GM12892 (cell line): ENCODE measurements at regions not wholly inside any gene's neighbourhood (a gene's known extent, or its start where the extent isn't known, plus 50 kb on each side); places are given as distances from the start of the nearest gene placed in this dataset.

Source experiments
- DNase-seq: peaks from one replicate; pipeline ENCODE4 v3.0.0; 2011; ENCODE audit not compliant: insufficient read length
- FAIRE-seq: peaks from 2 replicates; lab custom pipeline; 2011; peaks lifted over from hg19 to GRCh38; lab: Jason Lieb, UNC
- POLR2A ChIP-seq: IDR thresholded peaks from 2 replicates; pipeline ENCODE4 v1.6.1; 2011; ENCODE audit warnings: low read depth, low read length, control low read depth
- POLR2AphosphoS5 ChIP-seq: IDR thresholded peaks from 2 replicates; pipeline ENCODE4 v1.6.1; 2011; ENCODE audit warnings: low read depth, low read length, control low read depth
- TAF1 ChIP-seq: IDR thresholded peaks from 2 replicates; pipeline ENCODE4 v1.6.1; 2011; ENCODE audit warnings: low read depth, mild to moderate bottlenecking, control low read depth, low read length, borderline replicate concordance

DNA sequence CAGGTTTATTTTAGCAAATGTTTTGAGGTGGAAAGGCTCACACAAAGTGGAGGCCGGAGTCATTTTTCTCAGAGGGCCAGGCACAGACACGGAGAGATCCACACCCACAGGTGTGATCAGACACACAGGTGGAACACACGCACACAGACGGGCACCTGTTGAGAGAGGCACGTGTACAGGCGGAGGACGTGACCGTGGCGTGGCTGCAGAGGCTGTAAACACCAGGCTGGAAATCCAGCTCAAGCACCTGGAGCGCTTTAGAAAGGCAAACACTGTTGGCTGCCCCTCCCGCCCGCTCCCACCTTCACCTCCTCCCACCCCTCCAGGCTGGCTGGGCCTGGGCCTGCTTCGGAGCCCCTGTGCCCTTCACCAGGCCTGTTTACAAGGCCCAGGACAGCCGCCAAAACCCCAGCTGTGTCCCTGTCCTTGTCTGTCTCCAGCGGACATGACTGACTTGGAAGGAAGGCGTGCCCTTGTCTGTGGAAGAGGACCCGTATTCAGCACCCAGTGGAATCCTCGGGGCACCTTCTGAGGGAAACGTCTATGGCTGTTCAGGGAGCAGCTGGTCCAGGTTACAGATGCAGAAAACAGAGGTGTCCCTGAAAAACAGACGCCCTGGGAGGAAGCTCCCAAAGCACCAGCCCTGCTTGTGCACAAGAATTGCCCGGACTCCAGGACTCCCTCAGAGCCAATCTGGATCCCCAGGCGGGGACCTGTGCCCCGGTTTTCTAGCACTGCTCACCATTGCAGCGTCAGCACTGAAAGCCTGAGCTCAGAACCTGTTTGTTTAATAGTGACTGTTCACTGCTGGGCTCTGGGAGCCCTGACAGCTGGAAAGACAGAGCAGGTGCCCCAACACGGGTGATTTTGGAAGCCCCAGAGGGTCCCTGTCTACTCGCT is 134.3 kb upstream of the HAAO start:
- no peak for DNase-seq
- TF ChIP-seq POLR2A (no peak), POLR2AphosphoS5 (no peak), TAF1 (no peak)
- no peak for FAIRE-seq

- FAIRE-seq, result no peak
- no peak for DNase-seq
- TF ChIP-seq TAF1 (no peak), POLR2AphosphoS5 (no peak), POLR2A (no peak)
Observed at GRCh38 chr2:42925742-42926433, 133.5 kb upstream of the HAAO start.

DNA sequence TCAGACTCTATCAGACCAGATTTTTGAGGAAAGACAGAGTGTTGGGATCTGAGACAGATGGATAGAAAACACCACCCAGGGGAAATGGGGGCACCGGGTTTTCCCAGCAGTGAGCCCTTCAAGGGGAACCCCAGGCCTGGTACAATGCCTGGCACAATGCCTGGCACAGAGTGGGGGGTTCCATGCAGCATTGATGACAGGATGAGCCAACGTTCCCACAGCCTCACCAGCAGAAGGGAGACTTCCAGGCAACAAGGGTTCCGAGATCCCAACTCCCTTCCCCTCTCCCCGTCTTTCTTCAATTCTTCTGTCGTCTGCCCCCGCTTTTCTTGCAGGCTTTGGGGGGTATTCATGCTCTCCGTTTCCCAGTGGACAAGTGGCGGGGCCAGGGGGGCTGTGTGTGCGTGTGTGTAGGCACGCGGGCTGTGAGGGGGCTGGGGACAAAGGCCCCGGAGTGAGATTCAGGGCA is 132.1 kb upstream of the HAAO start:
- TF ChIP-seq POLR2A (no peak), POLR2AphosphoS5 (no peak), TAF1 (no peak)
- FAIRE-seq (no peak), DNase-seq (no peak)

GRCh38 chr2:42923580-42924417 is 131.4 kb upstream of the HAAO start:
- no peak for TF ChIP-seq POLR2A
- no peak for TF ChIP-seq TAF1
- TF ChIP-seq POLR2AphosphoS5, result no peak
- no peak for FAIRE-seq

GRCh38 chr2:42922790-42923579 is 130.6 kb upstream of the HAAO start:
- FAIRE-seq (no peak), DNase-seq (no peak)
- TF ChIP-seq POLR2AphosphoS5 (no peak), TAF1 (no peak), POLR2A (no peak)

More at GRCh38 chr2:42923580-42924417, 131.4 kb upstream of the HAAO start:
- DNase-seq, result no peak

GRCh38 chr2:42922293-42922692 is 129.9 kb upstream of the HAAO start:
- DNase-seq (no peak), FAIRE-seq (no peak)
- TF ChIP-seq TAF1 (no peak), POLR2AphosphoS5 (no peak), POLR2A (no peak)

DNA sequence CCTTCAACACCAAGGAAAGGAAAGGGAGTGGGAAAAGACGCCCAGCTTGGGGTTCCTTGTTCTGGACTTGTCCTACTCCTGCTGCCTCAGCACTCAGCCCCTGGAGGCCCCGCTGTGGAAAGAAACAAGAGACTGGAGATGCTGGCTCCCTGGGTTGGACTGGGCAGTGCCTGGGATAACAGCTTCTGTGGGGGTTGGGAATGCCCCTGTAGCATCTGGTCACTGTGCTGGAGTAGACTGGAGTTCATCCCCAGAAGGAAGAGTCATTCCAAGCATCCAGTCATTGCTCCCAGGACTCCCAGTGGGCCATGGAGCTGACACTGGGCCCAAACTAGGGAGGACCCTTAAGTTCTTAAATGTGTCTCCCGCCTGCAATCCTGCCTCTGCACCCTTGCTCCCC is 129.3 kb upstream of the HAAO start:
- no peak for TF ChIP-seq POLR2AphosphoS5
- no peak for TF ChIP-seq TAF1
- no peak for TF ChIP-seq POLR2A
- FAIRE-seq, result no peak

GRCh38 chr2:42921147-42921520 is 128.8 kb upstream of the HAAO start:
- DNase-seq, result no peak
- no peak for FAIRE-seq
- TF ChIP-seq POLR2AphosphoS5, result no peak
- TF ChIP-seq TAF1, result no peak
- TF ChIP-seq POLR2A, result no peak

More for the DNA sequence above, 129.3 kb upstream of the HAAO start:
- no peak for DNase-seq

GRCh38 chr2:42920446-42921146 is 128.2 kb upstream of the HAAO start:
- DNase-seq (no peak), FAIRE-seq (no peak)
- no peak for TF ChIP-seq POLR2AphosphoS5
- no peak for TF ChIP-seq TAF1
- no peak for TF ChIP-seq POLR2A
